ENCODE measurements at regions not wholly inside any gene's neighbourhood (a gene's known extent, or its start where the extent isn't known, plus 50 kb on each side); places are given as distances from the start of the nearest gene placed in this dataset.

GRCh38 chr20:40961686-40962640 lies 66.7 kb upstream of the TOP1 start:
- DNase-seq, result no peak
- TF ChIP-seq POLR2A (IDR thresholded peaks at IDR 0.05), result no peak
- 51 to 83% methylated on average over 5 to 9 of the region's 13 CpGs for WGBS, 2 donors
- peaks cover 0 to 9% (median 0%) of the 10 kb centered on the region in 3 donors for H3K4me1 ChIP-seq
- no peak overlapping the region for H3K4me3 ChIP-seq
- no peaks in the 10 kb centered on the region for H3K9me3 ChIP-seq
- intact Hi-C loops (cut with DNase I), result no loop called here
- no peaks in the 10 kb centered on the region for H3K27me3 ChIP-seq
- no peak overlapping the region for H3K27ac ChIP-seq
- H3K36me3 ChIP-seq, result no peaks in the 10 kb centered on the region

- no peak for DNase-seq
- WGBS, 2 donors, result 16 to 33% methylated on average over 9 of the region's 21 CpGs
- intact Hi-C loops (cut with DNase I), result no loop called here
- Histone ChIP-seq H3K4me1 (peaks cover 0 to 9% (median 0%) of the 10 kb centered on the region in 3 donors), H3K4me3 (no peak overlapping the region), H3K36me3 (no peaks in the 10 kb centered on the region), H3K27ac (no peak overlapping the region), H3K27me3 (no peaks in the 10 kb centered on the region), H3K9me3 (no peaks in the 10 kb centered on the region)
- no peak for TF ChIP-seq POLR2A (IDR thresholded peaks at IDR 0.05)
- TF ChIP-seq, protein P1, sequence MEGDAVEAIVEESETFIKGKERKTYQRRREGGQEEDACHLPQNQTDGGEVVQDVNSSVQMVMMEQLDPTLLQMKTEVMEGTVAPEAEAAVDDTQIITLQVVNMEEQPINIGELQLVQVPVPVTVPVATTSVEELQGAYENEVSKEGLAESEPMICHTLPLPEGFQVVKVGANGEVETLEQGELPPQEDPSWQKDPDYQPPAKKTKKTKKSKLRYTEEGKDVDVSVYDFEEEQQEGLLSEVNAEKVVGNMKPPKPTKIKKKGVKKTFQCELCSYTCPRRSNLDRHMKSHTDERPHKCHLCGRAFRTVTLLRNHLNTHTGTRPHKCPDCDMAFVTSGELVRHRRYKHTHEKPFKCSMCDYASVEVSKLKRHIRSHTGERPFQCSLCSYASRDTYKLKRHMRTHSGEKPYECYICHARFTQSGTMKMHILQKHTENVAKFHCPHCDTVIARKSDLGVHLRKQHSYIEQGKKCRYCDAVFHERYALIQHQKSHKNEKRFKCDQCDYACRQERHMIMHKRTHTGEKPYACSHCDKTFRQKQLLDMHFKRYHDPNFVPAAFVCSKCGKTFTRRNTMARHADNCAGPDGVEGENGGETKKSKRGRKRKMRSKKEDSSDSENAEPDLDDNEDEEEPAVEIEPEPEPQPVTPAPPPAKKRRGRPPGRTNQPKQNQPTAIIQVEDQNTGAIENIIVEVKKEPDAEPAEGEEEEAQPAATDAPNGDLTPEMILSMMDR (IDR thresholded peaks at IDR 0.05), result peak; percentile 82 to 96 (median 90)
Observed at GRCh38 chr20:40962733-40963504, 65.7 kb upstream of the TOP1 start.

DNA sequence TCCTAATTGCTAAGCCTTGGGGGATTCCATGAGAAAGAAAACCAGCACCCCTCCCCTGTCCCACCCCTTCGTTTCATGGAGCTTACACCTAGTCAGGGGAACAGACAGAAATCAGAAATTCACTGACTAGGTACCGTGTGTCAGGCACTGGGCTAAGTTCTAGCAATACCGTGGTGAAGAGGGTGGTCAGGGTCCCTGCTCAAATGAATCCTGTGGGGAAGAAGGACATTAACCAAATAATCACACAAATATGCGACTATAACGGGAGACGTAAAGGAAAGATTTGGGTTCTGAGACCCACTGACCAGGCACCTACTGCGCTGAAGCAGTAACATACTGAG lies 65.1 kb upstream of the TOP1 start:
- Histone ChIP-seq H3K4me1 (peaks cover 0 to 9% (median 0%) of the 10 kb centered on the region in 3 donors), H3K9me3 (no peaks in the 10 kb centered on the region), H3K4me3 (no peak overlapping the region), H3K36me3 (no peaks in the 10 kb centered on the region), H3K27me3 (no peaks in the 10 kb centered on the region), H3K27ac (no peak overlapping the region)
- 72 to 73% methylated on average over 7 of the region's 7 CpGs for WGBS, 2 donors
- intact Hi-C loops (cut with DNase I), result no loop called here
- no peak for DNase-seq
- TF ChIP-seq POLR2A (IDR thresholded peaks at IDR 0.05), result no peak
- TF ChIP-seq, protein P1 (IDR thresholded peaks at IDR 0.05), result no peak

GRCh38 chr20:40965671-40966070 lies 63.0 kb upstream of the TOP1 start:
- intact Hi-C loops (cut with DNase I), result loop anchor here (5.0 kb wide), 1 partner anchor 132 kb away; no protein-coding TSS in a partner anchor
- 86 to 98% methylated on average over 4 of the region's 4 CpGs for WGBS, 2 donors
- TF ChIP-seq, protein P1 (IDR thresholded peaks at IDR 0.05), result no peak
- TF ChIP-seq POLR2A (IDR thresholded peaks at IDR 0.05), result no peak
- Histone ChIP-seq H3K4me3 (no peak overlapping the region), H3K4me1 (peaks cover 0 to 19% (median 0%) of the 10 kb centered on the region in 3 donors), H3K27ac (no peak overlapping the region), H3K36me3 (no peaks in the 10 kb centered on the region), H3K27me3 (peaks cover 0 to 3% (median 0%) of the 10 kb centered on the region in 4 donors), H3K9me3 (no peaks in the 10 kb centered on the region)
- no peak for DNase-seq

DNA sequence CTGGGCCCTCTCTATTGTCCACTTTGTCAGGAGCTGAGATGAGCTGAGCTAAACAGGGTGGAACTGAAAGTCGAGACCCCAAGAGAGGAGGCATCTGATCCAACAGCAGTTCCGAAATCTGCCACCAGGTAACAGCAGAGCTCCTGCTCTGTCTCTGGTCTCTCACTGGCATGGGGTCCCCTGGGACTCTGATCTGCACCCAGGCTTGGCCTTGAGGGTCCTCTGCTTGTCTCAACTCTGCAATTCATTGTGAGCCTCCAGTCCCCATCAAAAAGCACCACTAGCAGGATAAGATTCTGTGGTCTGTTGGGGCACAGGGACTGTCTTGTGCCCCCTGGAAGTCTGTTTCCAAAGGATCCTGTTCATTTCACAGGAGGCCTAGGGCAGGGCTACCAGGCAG lies 62.5 kb upstream of the TOP1 start:
- TF ChIP-seq POLR2A (IDR thresholded peaks at IDR 0.05), result no peak
- TF ChIP-seq, protein P1 (IDR thresholded peaks at IDR 0.05), result peak in 1 of 6 experiments; percentile 19
- DNase-seq, result no peak
- Histone ChIP-seq H3K36me3 (no peaks in the 10 kb centered on the region), H3K27ac (no peak overlapping the region), H3K9me3 (no peaks in the 10 kb centered on the region), H3K4me3 (no peak overlapping the region), H3K4me1 (peaks cover 0 to 19% (median 0%) of the 10 kb centered on the region in 3 donors), H3K27me3 (peaks cover 0 to 3% (median 0%) of the 10 kb centered on the region in 4 donors)
- intact Hi-C loops (cut with DNase I), result loop anchor here (5.0 kb wide), 1 partner anchor 131 kb away; no protein-coding TSS in a partner anchor
- 83 to 95% methylated on average over 2 of the region's 2 CpGs for WGBS, 2 donors
